ENCODE measurements at regions not wholly inside any gene's neighbourhood (a gene's known extent, or its start where the extent isn't known, plus 50 kb on each side); places are given as distances from the start of the nearest gene placed in this dataset.

GRCh38 chr20:11328839-11329238 is 588.9 kb upstream of the BTBD3 start:
- DNase-seq, result no peak

DNA sequence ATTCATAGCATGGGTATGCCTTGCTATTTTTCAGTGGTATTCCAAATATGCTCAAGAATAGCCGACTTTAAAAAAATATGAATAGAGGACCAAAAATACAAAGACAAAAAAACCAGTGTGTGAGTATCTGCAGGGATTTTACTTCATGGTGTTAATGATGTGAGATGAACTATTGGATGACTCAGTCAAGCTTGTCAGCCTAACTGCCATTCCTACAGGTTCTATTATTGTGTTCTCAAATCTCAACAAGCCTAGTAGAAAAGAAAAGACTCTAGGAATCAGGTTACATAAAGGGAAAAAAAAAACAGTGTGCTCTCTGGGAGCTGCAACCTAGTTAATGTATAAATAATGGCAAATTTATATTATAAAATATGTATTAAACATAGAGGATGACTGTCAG is 588.4 kb upstream of the BTBD3 start:
- DNase-seq, result no peak

- no peak for DNase-seq
Measured at GRCh38 chr20:11331096-11331495, 586.6 kb upstream of the BTBD3 start.

- no peak for DNase-seq
Measured at GRCh38 chr20:11332381-11332780, 585.3 kb upstream of the BTBD3 start.

DNA sequence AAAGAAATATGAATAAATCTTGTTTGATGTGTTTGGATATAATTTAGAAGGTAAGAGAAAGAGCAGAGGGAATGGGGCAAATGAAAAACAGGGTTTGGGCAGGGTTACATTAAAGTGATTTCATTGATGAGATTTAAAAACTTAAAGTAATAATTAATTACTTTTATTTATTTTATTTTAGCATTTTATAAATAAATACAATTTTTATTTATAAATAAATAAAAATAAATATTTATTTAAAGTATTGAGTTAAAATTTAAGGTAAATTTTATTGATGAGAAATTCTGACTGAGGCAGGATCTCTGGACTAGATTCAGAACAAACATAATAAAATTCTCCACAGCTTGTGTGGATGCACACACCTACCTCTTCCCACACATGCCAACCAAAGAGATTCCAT is 584.1 kb upstream of the BTBD3 start:
- DNase-seq, result no peak

DNA sequence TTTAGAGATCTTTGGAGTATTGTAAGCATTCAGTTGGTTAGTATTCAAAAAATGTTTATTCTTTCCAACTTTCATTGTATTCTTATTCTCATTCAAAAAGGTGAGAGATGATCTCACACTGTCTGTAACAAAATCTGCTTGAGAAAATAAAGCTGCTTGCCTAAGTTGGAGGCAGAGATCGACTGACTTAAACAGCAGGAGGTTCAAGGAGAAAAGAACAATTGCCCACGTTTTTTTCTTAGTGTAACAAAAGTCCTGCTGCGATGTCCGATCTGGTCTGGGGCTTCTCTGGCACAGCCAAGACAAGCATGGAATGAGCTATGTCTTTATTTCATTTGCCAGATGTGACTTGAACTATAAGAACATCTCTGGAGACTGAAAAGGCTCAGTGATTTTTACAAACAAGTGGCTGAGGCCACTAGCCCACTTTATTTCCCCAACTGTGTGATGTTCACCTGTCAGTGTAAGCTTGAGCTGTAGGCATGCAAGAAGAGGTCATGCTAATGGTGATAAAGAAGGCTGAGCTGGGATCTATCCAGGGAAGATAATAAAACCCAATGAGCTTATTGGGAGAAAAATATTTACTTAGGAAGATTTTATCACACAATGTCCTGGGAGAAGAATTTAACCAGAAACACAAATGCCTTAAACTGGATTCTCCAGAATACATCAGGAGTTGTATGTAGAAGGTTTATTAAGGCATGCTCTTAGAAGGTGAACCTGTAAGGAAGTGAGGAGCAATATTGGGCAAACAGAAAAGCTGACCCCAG is 580.1 kb upstream of the BTBD3 start:
- no peak for DNase-seq

DNA sequence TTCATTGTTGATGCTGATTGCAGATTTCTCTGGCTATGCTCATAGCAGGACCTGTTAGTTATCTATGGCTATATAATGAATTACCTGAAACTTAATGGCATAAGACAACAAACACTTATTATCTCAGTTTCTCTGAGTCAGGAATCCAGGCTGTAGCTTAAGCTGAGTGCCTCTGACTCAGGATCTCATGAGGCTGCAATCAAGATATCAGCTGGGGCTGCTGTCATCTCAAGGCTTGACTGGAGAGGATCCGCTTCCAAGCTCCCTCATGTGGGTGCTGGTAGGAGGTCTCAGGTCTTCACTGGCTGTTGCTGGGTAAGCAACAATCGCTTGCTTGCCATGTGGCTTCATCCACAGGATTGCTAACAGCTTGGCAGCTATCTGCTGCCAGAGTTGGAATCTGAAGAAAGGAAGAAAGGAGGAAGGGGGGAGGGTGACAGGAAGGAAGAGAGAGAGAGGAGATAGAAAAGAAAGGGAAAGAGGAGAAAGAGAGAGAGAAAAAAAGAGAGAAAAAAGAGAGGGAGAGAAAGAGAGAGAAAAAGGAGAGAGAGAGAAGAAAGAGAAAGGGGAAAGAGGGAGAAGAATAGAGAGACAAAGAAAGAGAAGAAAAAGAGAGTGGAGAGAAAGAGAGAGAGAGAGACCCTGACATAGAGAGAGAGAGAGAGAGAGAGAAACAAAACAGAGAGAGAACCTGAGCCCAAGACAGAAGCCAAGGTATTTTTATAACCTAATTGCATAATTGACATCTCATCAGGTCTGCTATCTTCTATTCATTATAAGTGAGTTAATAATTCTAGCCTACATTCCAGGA is 579.0 kb upstream of the BTBD3 start:
- DNase-seq, result no peak

DNA sequence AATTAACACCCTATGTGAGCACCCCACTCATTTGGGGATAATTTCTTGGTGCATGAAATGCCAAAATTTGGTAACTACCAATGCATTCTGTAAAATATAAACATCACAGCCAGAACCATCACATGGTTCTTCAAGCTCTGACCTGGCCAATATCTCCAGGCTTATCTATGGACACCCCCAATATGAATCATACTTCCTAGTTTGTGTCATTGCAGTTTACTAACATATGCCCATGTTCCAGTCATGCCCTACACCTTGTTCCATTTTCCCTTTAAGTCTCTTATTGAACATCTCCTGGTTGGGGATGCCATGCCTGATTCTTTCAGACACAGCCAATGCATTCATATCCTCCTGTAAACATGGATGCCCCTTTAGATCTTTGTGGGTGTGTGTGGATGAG is 572.8 kb upstream of the BTBD3 start:
- no peak for DNase-seq

DNA sequence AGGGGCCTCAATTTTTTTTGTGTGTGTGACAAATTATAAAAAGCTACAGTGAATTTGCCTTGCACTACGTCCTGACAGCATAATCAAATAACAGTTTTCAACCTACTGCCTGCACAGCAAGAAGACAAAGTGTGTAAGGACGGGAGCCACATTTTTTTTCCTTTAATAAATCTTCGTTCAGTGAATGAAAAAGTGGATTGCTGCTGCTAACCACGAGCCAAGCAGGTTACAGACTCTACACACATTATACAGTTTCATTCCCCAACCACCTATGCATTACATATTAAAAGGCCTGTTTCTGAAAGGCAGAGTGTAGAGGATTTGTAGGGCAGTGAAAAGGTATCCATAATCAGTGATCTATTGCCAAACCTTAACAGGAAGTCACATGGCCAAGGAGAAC is 570.0 kb upstream of the BTBD3 start:
- DNase-seq, result no peak

DNA sequence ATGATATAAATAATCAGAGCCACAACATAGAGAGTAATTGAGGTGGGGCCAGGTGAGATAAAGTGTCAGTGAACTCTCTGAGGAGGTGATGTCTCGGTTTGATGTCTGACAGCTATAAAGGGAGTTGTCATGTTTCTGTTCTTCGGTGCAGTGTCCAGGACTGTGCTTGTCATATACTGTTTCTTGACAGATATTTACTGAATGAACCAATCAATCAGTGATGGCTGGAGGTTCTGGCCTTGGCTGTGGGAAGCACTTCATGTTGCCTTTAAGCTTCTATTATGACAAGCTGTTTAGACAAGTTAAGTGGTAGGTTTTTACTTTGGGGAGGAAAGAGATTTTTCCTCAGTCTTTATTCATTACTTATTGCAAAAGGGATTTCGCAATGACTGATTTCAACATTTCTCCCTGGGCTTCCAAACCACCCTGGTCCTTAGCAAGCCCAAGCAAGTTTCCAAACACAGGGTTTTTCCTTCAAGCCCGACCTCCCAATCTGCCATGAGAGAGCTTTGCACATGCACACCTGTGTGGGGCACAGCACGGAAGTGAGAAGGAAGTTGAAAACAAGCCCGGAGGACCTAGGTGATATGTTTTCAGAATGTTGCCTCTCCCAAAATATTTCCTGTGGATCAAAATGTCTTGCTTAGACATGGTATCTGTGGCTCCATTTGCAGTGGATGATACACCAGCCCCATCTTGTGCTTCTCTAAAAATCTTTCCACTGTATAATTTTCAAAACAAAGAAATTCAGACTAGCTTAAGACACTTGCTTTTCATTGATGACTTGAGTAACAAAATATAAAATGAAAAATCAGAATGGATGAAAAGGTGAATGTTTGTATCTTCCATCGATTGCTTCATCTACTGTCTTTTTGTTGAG is 567.3 kb upstream of the BTBD3 start:
- DNase-seq, result no peak

DNA sequence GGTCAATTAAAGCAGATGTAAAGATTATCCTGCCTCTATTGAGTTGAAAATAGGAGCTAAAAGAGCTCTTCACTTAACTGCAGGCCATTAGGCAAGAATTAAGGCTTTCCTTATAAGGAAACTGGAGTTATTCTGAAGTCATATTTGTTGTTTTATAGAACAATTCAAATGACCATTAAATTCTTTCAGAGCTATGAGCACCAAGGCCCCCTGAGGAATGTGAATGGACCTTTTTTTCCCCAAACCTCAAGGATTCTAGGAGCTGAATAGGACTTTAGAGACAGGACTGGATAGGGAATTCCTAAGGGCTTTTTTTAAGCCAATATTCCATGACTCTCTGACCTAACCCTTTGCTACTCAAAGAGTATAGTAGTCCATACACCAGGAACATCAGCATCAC is 565.7 kb upstream of the BTBD3 start:
- no peak for DNase-seq

- no peak for DNase-seq
Measured at GRCh38 chr20:11354846-11355245, 562.8 kb upstream of the BTBD3 start.

GRCh38 chr20:11355345-11355744 is 562.3 kb upstream of the BTBD3 start:
- no peak for DNase-seq

DNA sequence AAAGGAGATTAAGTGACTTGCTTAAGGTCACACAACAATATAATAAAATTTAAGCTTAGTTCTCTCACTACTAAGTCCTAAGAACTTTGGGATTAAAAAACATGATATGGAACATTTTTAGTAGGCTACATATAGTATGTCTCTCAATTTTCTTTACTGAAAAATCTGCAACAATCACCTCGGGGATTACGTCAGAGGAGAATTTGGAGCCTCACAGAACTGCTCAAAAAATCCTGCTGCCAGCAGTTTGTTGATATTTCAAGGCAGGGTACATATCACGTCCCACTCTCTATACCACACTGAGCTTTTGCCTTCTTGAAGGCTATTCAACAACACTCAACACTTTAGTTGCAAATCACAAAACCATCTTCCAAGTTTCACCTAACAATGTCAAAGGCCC is 561.6 kb upstream of the BTBD3 start:
- no peak for DNase-seq

DNA sequence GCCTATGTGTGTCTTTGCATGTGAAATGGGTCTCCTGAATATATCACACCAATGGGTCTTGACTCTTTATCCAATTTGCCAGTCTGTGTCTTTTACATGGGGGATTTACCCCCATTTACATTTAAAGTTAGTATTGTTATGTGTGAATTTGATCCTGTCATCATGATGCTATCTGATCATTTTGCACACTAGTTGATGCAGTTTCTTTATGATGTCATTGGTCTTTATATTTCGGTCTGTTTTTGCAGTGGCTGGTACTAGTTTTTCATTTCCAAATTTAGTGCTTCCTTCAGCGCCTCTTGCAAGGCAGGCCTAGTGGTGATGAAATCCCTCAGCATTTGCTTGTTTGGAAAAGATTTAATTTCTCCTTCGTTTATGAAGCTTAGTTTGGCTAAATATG is 555.2 kb upstream of the BTBD3 start:
- no peak for DNase-seq

DNA sequence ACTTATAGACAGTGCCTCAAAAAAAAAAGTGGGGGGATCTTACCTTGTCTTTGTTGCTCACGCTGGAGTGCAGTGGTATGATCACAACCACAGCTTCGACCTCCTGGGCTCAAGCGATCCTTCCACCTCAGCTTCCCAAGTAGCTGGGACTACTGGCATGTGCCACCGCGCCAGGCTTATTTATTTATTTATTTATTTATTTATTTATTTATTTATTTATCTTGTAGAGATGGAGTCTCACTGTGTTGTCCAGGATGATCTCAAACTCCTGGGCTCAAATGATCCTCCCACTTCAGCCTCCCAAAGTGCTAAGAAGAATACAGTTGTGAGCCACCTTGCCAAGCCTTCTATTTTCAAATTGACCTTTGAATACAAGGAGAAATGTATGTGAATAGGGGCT is 553.0 kb upstream of the BTBD3 start:
- no peak for DNase-seq

- DNase-seq, result no peak
Measured at GRCh38 chr20:11366660-11367059, 551.0 kb upstream of the BTBD3 start.

- no peak for DNase-seq
Measured at GRCh38 chr20:11368499-11368898, 549.2 kb upstream of the BTBD3 start.

DNA sequence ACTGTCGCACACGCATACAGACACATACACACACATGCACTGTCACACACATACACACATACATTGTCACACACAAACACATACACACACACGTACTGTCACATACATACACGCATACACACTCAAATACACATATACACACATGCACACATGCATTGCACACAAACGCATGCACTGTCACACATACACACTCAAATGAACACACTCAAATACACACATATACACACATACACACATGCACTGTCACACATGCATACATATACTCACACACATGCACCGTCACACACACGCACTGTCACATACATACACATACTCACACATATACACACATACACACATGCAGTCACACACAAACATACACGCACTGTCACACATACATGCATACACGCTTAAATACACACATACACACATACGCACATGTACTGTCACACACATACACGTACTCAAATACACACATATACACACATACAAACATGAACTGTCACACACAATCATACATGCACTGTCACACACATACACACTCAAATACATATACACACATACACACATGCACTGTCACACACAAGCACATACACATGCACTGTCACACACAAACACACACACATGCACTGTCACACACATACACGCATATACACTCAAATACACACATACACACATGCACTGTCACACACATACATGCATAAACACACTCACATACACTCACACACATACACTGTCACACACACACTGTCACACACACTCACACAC is 548.6 kb upstream of the BTBD3 start:
- DNase-seq, result no peak

DNA sequence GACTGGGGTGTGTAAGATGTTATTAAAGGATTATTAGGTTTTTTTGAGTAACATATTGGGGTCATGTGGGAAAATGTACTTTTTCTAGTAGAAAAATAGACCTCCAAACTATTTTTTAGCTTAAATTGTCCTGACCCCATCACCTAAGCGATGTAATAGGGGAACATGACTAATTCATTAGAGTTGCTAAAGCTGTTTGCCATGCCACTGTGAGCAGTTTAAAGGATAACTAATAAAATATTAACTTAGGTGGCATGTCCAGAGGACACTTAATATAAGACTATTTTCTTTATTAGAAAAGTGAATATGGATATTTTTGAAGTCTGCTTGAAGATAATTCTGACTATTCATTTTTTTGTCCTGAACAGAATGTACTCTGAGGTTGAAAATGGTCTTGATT is 545.9 kb upstream of the BTBD3 start:
- DNase-seq, result no peak

GRCh38 chr20:11372876-11373790 is 544.6 kb upstream of the BTBD3 start:
- no peak for DNase-seq

DNA sequence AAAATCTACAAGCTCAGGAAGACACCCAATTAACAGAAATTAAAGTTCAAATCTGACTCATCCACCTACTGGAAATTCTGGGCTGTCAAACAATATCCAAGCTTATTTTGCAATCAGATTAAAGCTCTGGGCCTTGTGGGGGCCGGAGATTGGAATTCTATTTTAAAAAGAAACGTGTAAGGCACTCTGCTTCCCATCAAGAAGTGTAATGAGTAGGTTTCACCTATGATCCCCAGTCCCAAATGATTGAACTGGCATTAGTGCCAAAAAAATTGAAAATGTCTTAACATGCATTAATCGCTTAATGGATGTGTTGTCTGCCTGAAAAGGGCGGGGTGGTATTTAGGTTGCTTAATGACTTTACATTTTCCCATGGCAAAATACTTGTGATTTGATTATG is 542.4 kb upstream of the BTBD3 start:
- no peak for DNase-seq
